HCT116 (cell line): ENCODE measurements at regions not wholly inside any gene's neighbourhood (a gene's known extent, or its start where the extent isn't known, plus 50 kb on each side); places are given as distances from the start of the nearest gene placed in this dataset.

Experiments used
- ATAC-seq: fragments of 200-7000 bp; cut with Tn5 transposase; 2 replicates; pipeline ENCODE4 v1.9.1; 2020; ENCODE audit warnings: mild to moderate bottlenecking, moderate library complexity
- BruUV-seq: library from RNA; stranded (reverse); fragments of 400-500 nt; replicated peaks from 2 replicates; lab custom pipeline; 2021; lab: Mats Ljungman, UMichigan
- CTCF ChIA-PET: fragments of 300-600 bp; sonication (Branson Sonifier 250); formaldehyde crosslinking; loops from one replicate; lab custom pipeline; 2021; ENCODE audit warnings: antibody characterized with exemption; lab: Charles Lee
- POLR2A ChIA-PET: fragments of 300-600, 350-600 bp; sonication (Branson Sonifier 250); formaldehyde crosslinking; loops from one replicate; lab custom pipeline; 2021; ENCODE audit warnings: antibody characterized with exemption; lab: Charles Lee
- RAD21 ChIA-PET, 2 experiments: fragments of 300-600 bp; sonication (Branson Sonifier 250); formaldehyde crosslinking; loops; one replicate each; lab custom pipeline; 2023; ENCODE audit warnings: low total read pairs in 2 of 2; ENCODE audit not compliant: uncharacterized antibody in 2 of 2, unreplicated experiment in 2 of 2, low non-redundant PET in 1 of 2; lab: Charles Lee
- DNase-seq: peaks from one replicate; pipeline ENCODE4 v3.0.0-alpha.2; 2010; ENCODE audit warnings: low read depth, low spot score
- H2AFZ ChIP-seq: fragments of 200-600 bp; shearing (Covaris generic), sonication (generic); 2 replicates; pipeline ENCODE4 v1.6.1; 2017; ENCODE audit warnings: low read depth, mixed run types, mixed read lengths, antibody characterized with exemption, low read length; ENCODE audit not compliant: poor library complexity, severe bottlenecking
- H3K27ac ChIP-seq: 2 replicates; pipeline ENCODE4 v1.5.1; 2012; ENCODE audit warnings: low read depth, low read length
- H3K27me3 ChIP-seq: fragments of 200-600 bp; sonication (generic); 2 replicates; pipeline ENCODE4 v1.6.1; 2016; ENCODE audit warnings: mixed run types, low read length, mixed read lengths; ENCODE audit not compliant: insufficient read depth
- H3K36me3 ChIP-seq, 2 experiments: fragments of 200-500 bp in 1 of 2; fragments of 200-600 bp in 1 of 2; sonication (Bioruptor generic) in 1 of 2; sonication (generic) in 1 of 2; 2 replicates each; pipeline versions ENCODE4 v1.5.1 to v1.6.1; 2014 to 2016; ENCODE audit warnings: low read length in 2 of 2, inconsistent platforms in 1 of 2, mixed read lengths in 1 of 2, mixed run types in 1 of 2; ENCODE audit not compliant: insufficient read depth in 2 of 2, control insufficient read depth in 1 of 2
- H3K4me1 ChIP-seq, 2 experiments: fragments of 200-600 bp in 1 of 2; sonication (generic) in 1 of 2; 2 replicates each; pipeline versions ENCODE4 v1.5.1 to v1.6.1; 2012 to 2017; ENCODE audit warnings: low read length in 2 of 2, inconsistent platforms in 1 of 2, mild to moderate bottlenecking in 1 of 2, mixed read lengths in 1 of 2, mixed run types in 1 of 2, moderate library complexity in 1 of 2; ENCODE audit not compliant: insufficient read depth in 2 of 2, control insufficient read depth in 1 of 2
- H3K4me2 ChIP-seq: fragments of 200-600 bp; sonication (generic); 2 replicates; pipeline ENCODE4 v1.6.1; 2017; ENCODE audit warnings: mixed run types, low read length, mixed read lengths
- H3K4me3 ChIP-seq, 2 experiments: fragments of 200-600 bp in 1 of 2; sonication (generic) in 1 of 2; replicated peaks in 1 of 2; 2 replicates each; pipeline ENCODE4 v1.5.1; 2011 to 2016; ENCODE audit warnings: low read length in 2 of 2, control low read depth in 1 of 2, low read depth in 1 of 2, mild to moderate bottlenecking in 1 of 2, mixed read lengths in 1 of 2, mixed run types in 1 of 2
- H3K79me2 ChIP-seq: fragments of 200-600 bp; sonication (generic); 2 replicates; pipeline ENCODE4 v1.6.1; 2017; ENCODE audit warnings: mild to moderate bottlenecking, mixed run types, low read length, moderate library complexity, mixed read lengths; ENCODE audit not compliant: insufficient read depth
- H3K9ac ChIP-seq: fragments of 200-600 bp; sonication (generic); 2 replicates; pipeline ENCODE4 v1.6.1; 2016; ENCODE audit warnings: low read length, mixed read lengths
- H3K9me2 ChIP-seq: fragments of 200-600 bp; sonication (generic), shearing (Covaris generic); 2 replicates; pipeline ENCODE4 v1.6.1; 2017; ENCODE audit warnings: mixed run types, mild to moderate bottlenecking, moderate library complexity; ENCODE audit not compliant: insufficient read depth
- H3K9me3 ChIP-seq, 2 experiments: fragments of 200-500 bp in 1 of 2; fragments of 200-600 bp in 1 of 2; sonication (Bioruptor generic) in 1 of 2; sonication (generic) in 1 of 2; 2 replicates each; pipeline ENCODE4 v1.6.1; 2014 to 2017; ENCODE audit warnings: low read length in 2 of 2, mixed read lengths in 2 of 2, inconsistent platforms in 1 of 2, low read depth in 1 of 2, mild to moderate bottlenecking in 1 of 2, mixed run types in 1 of 2, moderate library complexity in 1 of 2; ENCODE audit not compliant: control insufficient read depth in 1 of 2, insufficient read depth in 1 of 2
- H4K20me1 ChIP-seq: fragments of 200-600 bp; sonication (generic), shearing (Covaris generic); 2 replicates; pipeline ENCODE4 v1.6.1; 2017; ENCODE audit warnings: mixed run types, mild to moderate bottlenecking, moderate library complexity; ENCODE audit not compliant: insufficient read depth
- CBX3 ChIP-seq: IDR thresholded peaks from 2 replicates; pipeline ENCODE4 v1.6.1; 2012; ENCODE audit warnings: low read depth
- CEBPB ChIP-seq: IDR thresholded peaks from 2 replicates; pipeline ENCODE4 v1.6.1; 2012; ENCODE audit warnings: low read depth
- ELF1 ChIP-seq: IDR thresholded peaks from 2 replicates; pipeline ENCODE4 v1.6.1; 2012; ENCODE audit warnings: low read depth, borderline replicate concordance
- EZH2phosphoT487 ChIP-seq: fragments of 200-600 bp; IDR thresholded peaks from 2 replicates; pipeline ENCODE4 v1.6.1; 2018; ENCODE audit warnings: antibody characterized with exemption, borderline replicate concordance
- FOSL1 ChIP-seq: IDR thresholded peaks from 2 replicates; pipeline ENCODE4 v1.6.1; 2012; ENCODE audit warnings: low read depth
- POLR2A ChIP-seq: IDR thresholded peaks from 2 replicates; pipeline ENCODE4 v1.7.0; 2011; ENCODE audit warnings: borderline replicate concordance; ENCODE audit not compliant: insufficient read depth, insufficient read length; ENCODE audit errors: extremely low read depth
- YY1 ChIP-seq: IDR thresholded peaks from 2 replicates; pipeline ENCODE4 v1.6.1; 2011; ENCODE audit warnings: low read length, low read depth, moderate library complexity, mild to moderate bottlenecking; ENCODE audit not compliant: insufficient replicate concordance; ENCODE audit errors: extremely low read depth
- intact Hi-C: fragments of 100-400 bp; cut with micrococcal nuclease; formaldehyde crosslinking; loops from 2 replicates; pipeline ENCODE4 v1.10.0; 2022
- TF ChIP-seq, protein P1 (sequence below): IDR thresholded peaks from 2 replicates; pipeline ENCODE4 v1.6.1; 2012; ENCODE audit warnings: low read depth
- TF ChIP-seq, protein P2 (sequence below): IDR thresholded peaks from 2 replicates; pipeline ENCODE4 v1.6.1; 2012
- TF ChIP-seq, protein P3 (sequence below), 3 experiments: fragments of 200-600 bp in 1 of 3; sonication (generic) in 1 of 3; IDR thresholded peaks in 2 of 3; conservative IDR thresholded peaks in 1 of 3; 2 replicates each; pipeline ENCODE4 v1.5.1; 2012 to 2017; ENCODE audit warnings: low read depth in 2 of 3, low read length in 2 of 3, antibody characterized with exemption in 1 of 3, borderline replicate concordance in 1 of 3, control low read depth in 1 of 3, mild to moderate bottlenecking in 1 of 3, mixed read lengths in 1 of 3, mixed run types in 1 of 3, moderate library complexity in 1 of 3; ENCODE audit not compliant: insufficient read depth in 1 of 3

DNA sequence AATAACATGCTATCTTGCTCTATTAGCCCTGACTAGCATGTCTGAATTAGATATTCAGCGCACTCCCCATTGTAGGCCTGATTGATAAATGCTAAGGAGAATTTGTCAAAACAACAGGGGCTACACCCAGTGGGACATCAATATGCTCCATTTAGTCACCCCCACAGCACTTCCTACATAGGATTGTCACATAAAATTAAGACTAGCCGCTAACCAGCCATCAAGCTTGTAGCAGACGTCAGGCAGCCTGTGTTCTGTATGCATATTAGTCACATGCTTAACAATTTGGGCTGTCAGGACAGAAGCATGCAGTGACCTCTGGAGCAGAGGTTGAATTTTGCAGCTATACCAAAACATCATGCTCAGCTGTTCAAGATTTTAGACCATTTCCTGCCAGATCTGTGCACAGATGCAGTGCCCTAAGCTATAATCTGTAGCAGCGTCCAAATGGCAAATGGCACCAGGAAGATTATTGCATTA is 197.4 kb upstream of the ISL1 start:
- Histone ChIP-seq H3K4me1 (no peaks in the 10 kb centered on the region), H3K9ac (no peak overlapping the region), H3K4me2 (no peak overlapping the region), H3K9me3 (no peaks in the 10 kb centered on the region), H4K20me1 (no peaks in the 10 kb centered on the region), H3K27me3 (no peaks in the 10 kb centered on the region), H3K79me2 (no peaks in the 10 kb centered on the region), H3K36me3 (no peaks in the 10 kb centered on the region), H2AFZ (no peak overlapping the region), H3K9me2 (no peaks in the 10 kb centered on the region), H3K4me3 (no peak overlapping the region), H3K27ac (no peak overlapping the region)
- DNase-seq: no peak
- POLR2A ChIA-PET: no interaction called here
- TF ChIP-seq, protein P1, sequence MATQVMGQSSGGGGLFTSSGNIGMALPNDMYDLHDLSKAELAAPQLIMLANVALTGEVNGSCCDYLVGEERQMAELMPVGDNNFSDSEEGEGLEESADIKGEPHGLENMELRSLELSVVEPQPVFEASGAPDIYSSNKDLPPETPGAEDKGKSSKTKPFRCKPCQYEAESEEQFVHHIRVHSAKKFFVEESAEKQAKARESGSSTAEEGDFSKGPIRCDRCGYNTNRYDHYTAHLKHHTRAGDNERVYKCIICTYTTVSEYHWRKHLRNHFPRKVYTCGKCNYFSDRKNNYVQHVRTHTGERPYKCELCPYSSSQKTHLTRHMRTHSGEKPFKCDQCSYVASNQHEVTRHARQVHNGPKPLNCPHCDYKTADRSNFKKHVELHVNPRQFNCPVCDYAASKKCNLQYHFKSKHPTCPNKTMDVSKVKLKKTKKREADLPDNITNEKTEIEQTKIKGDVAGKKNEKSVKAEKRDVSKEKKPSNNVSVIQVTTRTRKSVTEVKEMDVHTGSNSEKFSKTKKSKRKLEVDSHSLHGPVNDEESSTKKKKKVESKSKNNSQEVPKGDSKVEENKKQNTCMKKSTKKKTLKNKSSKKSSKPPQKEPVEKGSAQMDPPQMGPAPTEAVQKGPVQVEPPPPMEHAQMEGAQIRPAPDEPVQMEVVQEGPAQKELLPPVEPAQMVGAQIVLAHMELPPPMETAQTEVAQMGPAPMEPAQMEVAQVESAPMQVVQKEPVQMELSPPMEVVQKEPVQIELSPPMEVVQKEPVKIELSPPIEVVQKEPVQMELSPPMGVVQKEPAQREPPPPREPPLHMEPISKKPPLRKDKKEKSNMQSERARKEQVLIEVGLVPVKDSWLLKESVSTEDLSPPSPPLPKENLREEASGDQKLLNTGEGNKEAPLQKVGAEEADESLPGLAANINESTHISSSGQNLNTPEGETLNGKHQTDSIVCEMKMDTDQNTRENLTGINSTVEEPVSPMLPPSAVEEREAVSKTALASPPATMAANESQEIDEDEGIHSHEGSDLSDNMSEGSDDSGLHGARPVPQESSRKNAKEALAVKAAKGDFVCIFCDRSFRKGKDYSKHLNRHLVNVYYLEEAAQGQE: no peak
- no peak for TF ChIP-seq ELF1
- no peak for TF ChIP-seq EZH2phosphoT487
- no peak for TF ChIP-seq YY1
- no peak for TF ChIP-seq FOSL1
- TF ChIP-seq, protein P2, sequence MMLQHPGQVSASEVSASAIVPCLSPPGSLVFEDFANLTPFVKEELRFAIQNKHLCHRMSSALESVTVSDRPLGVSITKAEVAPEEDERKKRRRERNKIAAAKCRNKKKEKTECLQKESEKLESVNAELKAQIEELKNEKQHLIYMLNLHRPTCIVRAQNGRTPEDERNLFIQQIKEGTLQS: no peak
- no peak for TF ChIP-seq CBX3
- TF ChIP-seq POLR2A: no peak
- TF ChIP-seq CEBPB: no peak
- TF ChIP-seq, protein P3, sequence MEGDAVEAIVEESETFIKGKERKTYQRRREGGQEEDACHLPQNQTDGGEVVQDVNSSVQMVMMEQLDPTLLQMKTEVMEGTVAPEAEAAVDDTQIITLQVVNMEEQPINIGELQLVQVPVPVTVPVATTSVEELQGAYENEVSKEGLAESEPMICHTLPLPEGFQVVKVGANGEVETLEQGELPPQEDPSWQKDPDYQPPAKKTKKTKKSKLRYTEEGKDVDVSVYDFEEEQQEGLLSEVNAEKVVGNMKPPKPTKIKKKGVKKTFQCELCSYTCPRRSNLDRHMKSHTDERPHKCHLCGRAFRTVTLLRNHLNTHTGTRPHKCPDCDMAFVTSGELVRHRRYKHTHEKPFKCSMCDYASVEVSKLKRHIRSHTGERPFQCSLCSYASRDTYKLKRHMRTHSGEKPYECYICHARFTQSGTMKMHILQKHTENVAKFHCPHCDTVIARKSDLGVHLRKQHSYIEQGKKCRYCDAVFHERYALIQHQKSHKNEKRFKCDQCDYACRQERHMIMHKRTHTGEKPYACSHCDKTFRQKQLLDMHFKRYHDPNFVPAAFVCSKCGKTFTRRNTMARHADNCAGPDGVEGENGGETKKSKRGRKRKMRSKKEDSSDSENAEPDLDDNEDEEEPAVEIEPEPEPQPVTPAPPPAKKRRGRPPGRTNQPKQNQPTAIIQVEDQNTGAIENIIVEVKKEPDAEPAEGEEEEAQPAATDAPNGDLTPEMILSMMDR (IDR thresholded peaks at IDR 0.05 in 2 of 3, conservative IDR thresholded peaks at IDR 0.05 in 1 of 3; ENCODE audit: borderline replicate concordance in 1 of 3, insufficient read depth in 1 of 3, low read depth in 2 of 3, low read length in 2 of 3): no peak
- RAD21 ChIA-PET: no interaction called here
- intact Hi-C loops: no loop called here
- no TSS peak for BruUV-seq
- ATAC-seq: no peak
- CTCF ChIA-PET: no interaction called here
